ENCODE measurements at regions not wholly inside any gene's neighbourhood (a gene's known extent, or its start where the extent isn't known, plus 50 kb on each side); places are given as distances from the start of the nearest gene placed in this dataset.
"Not testable (repeated sequence)": the region's sequence is repeated elsewhere in the genome, so short reads cannot be mapped to it uniquely, and the experiment has no call there.

- no peak for DNase-seq
Measured at GRCh38 chr15:95734422-95735316, 595.8 kb upstream of the NR2F2 start.

GRCh38 chr15:95737060-95737459, 593.4 kb upstream of the NR2F2 start:
- no peak for DNase-seq

GRCh38 chr15:95739131-95739530, 591.4 kb upstream of the NR2F2 start:
- DNase-seq, result no peak

- DNase-seq, result no peak
Measured at GRCh38 chr15:95741830-95742229, 588.7 kb upstream of the NR2F2 start.

- DNase-seq, result no peak
Measured at GRCh38 chr15:95742256-95742655, 588.2 kb upstream of the NR2F2 start.

- no peak for DNase-seq
Measured at GRCh38 chr15:95742836-95743235, 587.7 kb upstream of the NR2F2 start.

GRCh38 chr15:95757171-95757570, 573.3 kb upstream of the NR2F2 start:
- DNase-seq, result no peak

- DNase-seq, result no peak
Measured at GRCh38 chr15:95758451-95758850, 572.0 kb upstream of the NR2F2 start.

- DNase-seq, result no peak
Measured at GRCh38 chr15:95758851-95759250, 571.6 kb upstream of the NR2F2 start.

- no peak for DNase-seq
Measured at GRCh38 chr15:95760508-95760907, 570.0 kb upstream of the NR2F2 start.

GRCh38 chr15:95761501-95762165, 568.9 kb upstream of the NR2F2 start:
- DNase-seq, result no peak

- DNase-seq, result no peak
Measured at GRCh38 chr15:95763426-95763825, 567.1 kb upstream of the NR2F2 start.

GRCh38 chr15:95765161-95765560, 565.3 kb upstream of the NR2F2 start:
- DNase-seq, result no peak

- DNase-seq, result no peak
Measured at GRCh38 chr15:95770196-95770595, 560.3 kb upstream of the NR2F2 start.

- DNase-seq, result no peak
Measured at GRCh38 chr15:95772982-95773381, 557.5 kb upstream of the NR2F2 start.

GRCh38 chr15:95784508-95784907, 546.0 kb upstream of the NR2F2 start:
- DNase-seq, result no peak

- DNase-seq, result not testable (repeated sequence)
Measured at GRCh38 chr15:95785276-95785675, 545.2 kb upstream of the NR2F2 start.

- DNase-seq, result no peak
Measured at GRCh38 chr15:95793231-95793630, 537.3 kb upstream of the NR2F2 start.

GRCh38 chr15:95795386-95795785, 535.1 kb upstream of the NR2F2 start:
- DNase-seq, result no peak

- DNase-seq, result no peak
Measured at GRCh38 chr15:95799286-95800200, 531.0 kb upstream of the NR2F2 start.

- DNase-seq, result no peak
Measured at GRCh38 chr15:95804484-95804883, 526.0 kb upstream of the NR2F2 start.

- DNase-seq, result no peak
Measured at GRCh38 chr15:95812491-95812890, 518.0 kb upstream of the NR2F2 start.

- no peak for DNase-seq
Measured at GRCh38 chr15:95814908-95815307, 515.6 kb upstream of the NR2F2 start.
